Nephron progenitor cell (in vitro differentiated cells): ENCODE measurements at regions not wholly inside any gene's neighbourhood (a gene's known extent, or its start where the extent isn't known, plus 50 kb on each side); places are given as distances from the start of the nearest gene placed in this dataset.

Experiments used
- DNase-seq: peaks from one replicate; pipeline ENCODE4 v3.0.0; 2021
- H3K27ac Mint-ChIP-seq: 2 replicates; pipeline ENCODE4 v1.8.0; 2021; ENCODE audit warnings: mild to moderate bottlenecking, moderate library complexity, mixed read lengths
- H3K27me3 Mint-ChIP-seq: 2 replicates; pipeline ENCODE4 v1.8.0; 2021; ENCODE audit warnings: mild to moderate bottlenecking, low read depth, mixed read lengths; ENCODE audit not compliant: poor library complexity
- H3K36me3 Mint-ChIP-seq: 2 replicates; pipeline ENCODE4 v1.8.0; 2021; ENCODE audit warnings: low read depth, mixed read lengths
- H3K4me1 Mint-ChIP-seq: 2 replicates; pipeline ENCODE4 v1.8.0; 2021; ENCODE audit warnings: mixed read lengths
- H3K4me3 Mint-ChIP-seq: 2 replicates; pipeline ENCODE4 v1.8.0; 2021; ENCODE audit warnings: mild to moderate bottlenecking, moderate library complexity, mixed read lengths
- H3K9me3 Mint-ChIP-seq: 2 replicates; pipeline ENCODE4 v1.8.0; 2021; ENCODE audit warnings: mild to moderate bottlenecking, moderate library complexity, mixed read lengths
- TF ChIP-seq, protein P1 (sequence below): fragments of 200-600 bp; sonication (generic); IDR thresholded peaks from 2 replicates; pipeline ENCODE4 v1.5.0; 2021; ENCODE audit warnings: antibody characterized with exemption

DNA sequence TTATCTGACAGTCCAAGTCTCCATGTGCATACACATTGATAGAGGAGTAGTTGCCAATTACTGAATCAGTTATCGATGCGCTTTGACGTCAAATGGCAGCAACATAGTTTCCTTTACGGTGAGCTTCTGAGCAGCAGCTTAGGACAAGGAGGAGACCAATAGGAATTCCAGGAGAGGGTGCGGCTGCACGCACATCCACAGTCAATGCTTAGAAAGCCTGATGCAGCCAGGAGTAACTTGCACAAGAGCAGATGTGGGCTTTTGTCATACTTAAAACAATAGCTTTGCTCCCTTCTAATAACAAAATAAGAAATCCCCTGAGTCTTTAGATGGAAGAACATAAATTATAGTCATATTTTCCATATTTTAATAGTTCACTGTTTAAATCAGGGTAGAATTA, 442.1 kb downstream of the BCKDHB start:
- Mint-ChIP-seq H3K27me3 (no peaks in the 10 kb centered on the region), H3K9me3 (peaks cover 10% of the 10 kb centered on the region), H3K27ac (no peak overlapping the region), H3K36me3 (no peaks in the 10 kb centered on the region), H3K4me3 (no peak overlapping the region), H3K4me1 (no peaks in the 10 kb centered on the region)
- TF ChIP-seq, protein P1, sequence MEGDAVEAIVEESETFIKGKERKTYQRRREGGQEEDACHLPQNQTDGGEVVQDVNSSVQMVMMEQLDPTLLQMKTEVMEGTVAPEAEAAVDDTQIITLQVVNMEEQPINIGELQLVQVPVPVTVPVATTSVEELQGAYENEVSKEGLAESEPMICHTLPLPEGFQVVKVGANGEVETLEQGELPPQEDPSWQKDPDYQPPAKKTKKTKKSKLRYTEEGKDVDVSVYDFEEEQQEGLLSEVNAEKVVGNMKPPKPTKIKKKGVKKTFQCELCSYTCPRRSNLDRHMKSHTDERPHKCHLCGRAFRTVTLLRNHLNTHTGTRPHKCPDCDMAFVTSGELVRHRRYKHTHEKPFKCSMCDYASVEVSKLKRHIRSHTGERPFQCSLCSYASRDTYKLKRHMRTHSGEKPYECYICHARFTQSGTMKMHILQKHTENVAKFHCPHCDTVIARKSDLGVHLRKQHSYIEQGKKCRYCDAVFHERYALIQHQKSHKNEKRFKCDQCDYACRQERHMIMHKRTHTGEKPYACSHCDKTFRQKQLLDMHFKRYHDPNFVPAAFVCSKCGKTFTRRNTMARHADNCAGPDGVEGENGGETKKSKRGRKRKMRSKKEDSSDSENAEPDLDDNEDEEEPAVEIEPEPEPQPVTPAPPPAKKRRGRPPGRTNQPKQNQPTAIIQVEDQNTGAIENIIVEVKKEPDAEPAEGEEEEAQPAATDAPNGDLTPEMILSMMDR: no peak
- DNase-seq: no peak

DNA sequence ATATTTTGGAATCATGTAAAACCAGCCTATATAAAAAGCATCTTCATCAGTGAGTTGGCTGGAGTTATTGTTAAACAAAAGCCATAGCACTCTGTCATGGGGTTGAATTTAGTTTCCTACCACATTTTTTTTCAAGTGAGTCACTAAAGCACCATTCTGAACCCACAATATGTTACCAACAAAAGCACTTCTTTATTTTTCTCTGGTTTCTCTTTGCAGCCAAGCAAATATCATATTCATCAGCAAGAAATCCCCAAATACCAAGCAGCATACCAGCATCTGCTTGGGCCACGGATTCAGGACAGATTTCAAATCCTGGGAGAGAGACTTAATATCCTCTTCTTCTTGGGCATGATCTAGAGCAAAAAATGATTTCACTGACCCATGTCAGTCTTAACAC, 441.4 kb downstream of the BCKDHB start:
- TF ChIP-seq, protein P1: no peak
- Mint-ChIP-seq H3K9me3 (peaks cover 10% of the 10 kb centered on the region), H3K27ac (no peak overlapping the region), H3K4me1 (no peaks in the 10 kb centered on the region), H3K36me3 (no peaks in the 10 kb centered on the region), H3K27me3 (no peaks in the 10 kb centered on the region), H3K4me3 (no peak overlapping the region)
- DNase-seq: no peak

DNA sequence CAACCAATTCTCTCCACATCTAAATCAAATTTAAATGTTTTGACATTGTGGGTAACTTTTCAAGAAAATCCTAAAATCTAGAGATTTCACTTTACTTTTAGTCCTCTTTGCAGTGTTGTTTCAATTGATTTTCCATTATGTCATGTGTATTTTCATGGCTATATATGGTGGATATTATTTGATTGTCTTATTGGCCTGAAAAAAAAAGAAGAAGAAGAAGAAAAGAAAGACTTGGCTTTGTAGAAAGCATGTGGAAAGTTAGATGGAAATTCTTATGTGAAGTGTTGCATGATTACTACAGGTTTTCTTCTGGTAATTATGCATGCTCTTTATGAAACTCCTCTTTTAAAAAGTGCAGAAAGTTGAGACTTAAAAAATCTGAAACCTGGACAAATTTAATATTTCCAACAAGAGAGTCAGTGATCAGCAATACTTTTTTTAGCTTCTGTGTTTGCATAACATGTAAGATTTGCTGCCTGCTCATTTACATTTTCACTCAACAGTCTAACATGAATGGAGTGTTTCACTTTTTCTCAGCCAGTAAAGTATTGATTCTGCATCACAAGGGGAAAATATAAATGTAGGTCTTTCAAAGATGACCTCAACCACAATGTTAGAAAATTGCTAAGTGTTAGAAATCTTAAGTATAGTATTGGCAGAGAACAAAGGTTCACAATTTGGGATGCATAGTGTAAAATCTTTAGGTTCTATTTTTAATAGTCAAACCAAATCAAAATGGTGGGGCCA, 438.7 kb downstream of the BCKDHB start:
- no peaks in the 10 kb centered on the region for H3K4me1 Mint-ChIP-seq
- H3K9me3 Mint-ChIP-seq: peaks cover 2% of the 10 kb centered on the region
- H3K27me3 Mint-ChIP-seq: peaks cover 4% of the 10 kb centered on the region
- no peak overlapping the region for H3K27ac Mint-ChIP-seq
- H3K4me3 Mint-ChIP-seq: no peak overlapping the region
- H3K36me3 Mint-ChIP-seq: no peaks in the 10 kb centered on the region
- no peak for DNase-seq
- TF ChIP-seq, protein P1: no peak

DNA sequence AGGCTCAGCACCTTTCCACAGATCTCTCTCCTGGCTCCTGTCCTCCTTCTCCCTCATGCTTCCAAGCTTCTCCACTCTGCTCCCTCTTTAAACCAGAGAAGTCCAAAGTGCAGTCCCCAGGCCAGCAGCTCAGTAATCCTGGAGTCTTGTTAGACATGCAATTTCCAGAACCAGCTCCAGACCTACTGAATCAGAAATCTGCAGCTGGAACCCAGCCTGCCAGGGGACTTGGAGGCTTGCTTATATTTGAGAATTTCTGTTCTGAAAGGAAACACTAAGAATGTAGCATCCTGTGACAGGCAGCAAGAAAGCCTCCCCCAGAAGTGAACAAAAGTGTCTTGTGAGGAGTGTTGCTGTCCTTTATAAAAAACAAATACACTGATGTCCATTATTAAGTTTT, 438.1 kb downstream of the BCKDHB start:
- Mint-ChIP-seq H3K4me3 (no peak overlapping the region), H3K36me3 (no peaks in the 10 kb centered on the region), H3K27ac (no peak overlapping the region), H3K4me1 (no peaks in the 10 kb centered on the region), H3K9me3 (peaks cover 4% of the 10 kb centered on the region), H3K27me3 (peaks cover 4% of the 10 kb centered on the region)
- TF ChIP-seq, protein P1: no peak
- DNase-seq: no peak

DNA sequence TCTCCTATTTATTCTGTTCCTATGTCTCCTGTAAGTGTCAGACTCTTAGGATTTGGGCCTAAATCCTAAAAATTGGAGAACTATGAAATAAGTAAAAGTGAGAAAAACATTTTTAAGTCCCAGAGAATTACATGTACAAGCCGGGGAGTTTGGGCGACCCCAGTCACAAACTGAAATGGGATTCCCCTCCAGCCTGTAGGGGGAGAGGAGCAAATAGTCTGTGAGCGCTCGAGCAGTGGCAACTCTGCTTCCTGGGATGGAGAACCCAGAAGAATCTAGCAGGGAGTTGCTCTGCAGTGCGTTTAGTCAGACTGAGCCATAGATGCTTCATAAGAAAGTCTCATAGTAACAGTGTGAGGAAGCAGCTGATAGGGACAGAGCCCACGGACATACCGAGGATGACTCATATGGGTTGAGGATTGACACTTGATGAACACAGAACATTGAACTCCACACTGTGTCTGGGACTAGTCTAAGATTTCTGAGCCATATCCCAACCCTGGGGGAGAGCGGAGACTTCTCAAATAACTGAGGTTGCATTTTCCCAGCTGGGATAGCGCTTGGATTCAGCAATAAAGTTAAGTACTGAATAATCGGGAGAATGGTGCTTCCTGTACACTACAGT, 437.2 kb downstream of the BCKDHB start:
- Mint-ChIP-seq H3K9me3 (peaks cover 4% of the 10 kb centered on the region), H3K36me3 (no peaks in the 10 kb centered on the region), H3K27ac (peak overlapping the region; percentile 23), H3K4me1 (no peaks in the 10 kb centered on the region), H3K27me3 (peaks cover 4% of the 10 kb centered on the region), H3K4me3 (no peak overlapping the region)
- no peak for DNase-seq
- TF ChIP-seq, protein P1: no peak

DNA sequence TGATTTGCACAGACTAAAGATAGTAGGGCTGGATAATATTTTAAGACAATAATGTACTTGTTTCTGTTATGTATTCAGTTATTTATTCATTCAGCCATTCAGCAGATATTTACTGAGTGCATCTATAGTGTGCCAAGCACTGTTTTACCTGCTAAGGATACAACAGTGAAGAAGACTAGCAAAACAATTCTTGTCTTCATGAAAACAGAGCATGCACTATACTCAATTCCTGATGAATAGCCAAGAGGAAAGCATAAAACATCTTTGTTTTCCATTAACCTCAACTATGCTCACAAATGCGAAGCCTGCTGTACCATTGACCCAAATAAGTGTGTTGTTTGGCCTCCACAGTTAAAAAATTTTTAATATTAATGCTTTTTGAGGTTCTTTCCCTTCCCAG, 436.7 kb downstream of the BCKDHB start:
- no peak overlapping the region for H3K4me3 Mint-ChIP-seq
- H3K4me1 Mint-ChIP-seq: no peaks in the 10 kb centered on the region
- TF ChIP-seq, protein P1: no peak

More for the DNA sequence above, 436.7 kb downstream of the BCKDHB start:
- Mint-ChIP-seq H3K27me3 (peaks cover 4% of the 10 kb centered on the region), H3K27ac (no peak overlapping the region), H3K9me3 (peaks cover 4% of the 10 kb centered on the region), H3K36me3 (no peaks in the 10 kb centered on the region)
- no peak for DNase-seq
